Neural crest cell (in vitro differentiated cells): ENCODE measurements at regions not wholly inside any gene's neighbourhood (a gene's known extent, or its start where the extent isn't known, plus 50 kb on each side); places are given as distances from the start of the nearest gene placed in this dataset.

Experiments
- DNase-seq: peaks from one replicate; pipeline ENCODE4 v3.0.0; 2021; ENCODE audit warnings: low read depth, mixed read lengths, low spot score
- H3K27ac Mint-ChIP-seq: one replicate; pipeline ENCODE4 v1.8.0; 2021; ENCODE audit warnings: mild to moderate bottlenecking, mixed read lengths; ENCODE audit not compliant: unreplicated experiment
- H3K27me3 Mint-ChIP-seq: 2 replicates; pipeline ENCODE4 v1.8.0; 2021; ENCODE audit warnings: low read depth, mild to moderate bottlenecking, mixed read lengths
- H3K36me3 Mint-ChIP-seq: 2 replicates; pipeline ENCODE4 v1.8.0; 2021; ENCODE audit warnings: low read depth, mild to moderate bottlenecking, mixed read lengths
- H3K4me1 Mint-ChIP-seq: 2 replicates; pipeline ENCODE4 v1.8.0; 2021; ENCODE audit warnings: mixed read lengths
- H3K4me3 Mint-ChIP-seq: one replicate; pipeline ENCODE4 v1.8.0; 2021; ENCODE audit warnings: mild to moderate bottlenecking, mixed read lengths
- H3K9me3 Mint-ChIP-seq: 2 replicates; pipeline ENCODE4 v1.8.0; 2021; ENCODE audit warnings: mixed read lengths
- TF ChIP-seq, protein P1 (sequence below): fragments of 200-600 bp; sonication (generic); conservative IDR thresholded peaks from 2 replicates; pipeline ENCODE4 v1.5.0; 2021; ENCODE audit warnings: antibody characterized with exemption, mild to moderate bottlenecking

- H3K27ac Mint-ChIP-seq: no peak overlapping the region
- peaks cover 7% of the 10 kb centered on the region for H3K9me3 Mint-ChIP-seq
- no peak overlapping the region for H3K4me3 Mint-ChIP-seq
- peaks cover 8% of the 10 kb centered on the region for H3K4me1 Mint-ChIP-seq
- TF ChIP-seq, protein P1, sequence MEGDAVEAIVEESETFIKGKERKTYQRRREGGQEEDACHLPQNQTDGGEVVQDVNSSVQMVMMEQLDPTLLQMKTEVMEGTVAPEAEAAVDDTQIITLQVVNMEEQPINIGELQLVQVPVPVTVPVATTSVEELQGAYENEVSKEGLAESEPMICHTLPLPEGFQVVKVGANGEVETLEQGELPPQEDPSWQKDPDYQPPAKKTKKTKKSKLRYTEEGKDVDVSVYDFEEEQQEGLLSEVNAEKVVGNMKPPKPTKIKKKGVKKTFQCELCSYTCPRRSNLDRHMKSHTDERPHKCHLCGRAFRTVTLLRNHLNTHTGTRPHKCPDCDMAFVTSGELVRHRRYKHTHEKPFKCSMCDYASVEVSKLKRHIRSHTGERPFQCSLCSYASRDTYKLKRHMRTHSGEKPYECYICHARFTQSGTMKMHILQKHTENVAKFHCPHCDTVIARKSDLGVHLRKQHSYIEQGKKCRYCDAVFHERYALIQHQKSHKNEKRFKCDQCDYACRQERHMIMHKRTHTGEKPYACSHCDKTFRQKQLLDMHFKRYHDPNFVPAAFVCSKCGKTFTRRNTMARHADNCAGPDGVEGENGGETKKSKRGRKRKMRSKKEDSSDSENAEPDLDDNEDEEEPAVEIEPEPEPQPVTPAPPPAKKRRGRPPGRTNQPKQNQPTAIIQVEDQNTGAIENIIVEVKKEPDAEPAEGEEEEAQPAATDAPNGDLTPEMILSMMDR: no peak
- no peaks in the 10 kb centered on the region for H3K36me3 Mint-ChIP-seq
- no peak for DNase-seq
- no peaks in the 10 kb centered on the region for H3K27me3 Mint-ChIP-seq
Observed at GRCh38 chr2:171216631-171217030, 55.9 kb upstream of the TLK1 start.

GRCh38 chr2:171214093-171214492 lies 53.4 kb upstream of the TLK1 start:
- no peak for DNase-seq
- Mint-ChIP-seq H3K27ac (no peak overlapping the region), H3K36me3 (no peaks in the 10 kb centered on the region), H3K9me3 (peaks cover 5% of the 10 kb centered on the region), H3K4me1 (peaks cover 8% of the 10 kb centered on the region), H3K4me3 (no peak overlapping the region), H3K27me3 (no peaks in the 10 kb centered on the region)
- TF ChIP-seq, protein P1: no peak

DNA sequence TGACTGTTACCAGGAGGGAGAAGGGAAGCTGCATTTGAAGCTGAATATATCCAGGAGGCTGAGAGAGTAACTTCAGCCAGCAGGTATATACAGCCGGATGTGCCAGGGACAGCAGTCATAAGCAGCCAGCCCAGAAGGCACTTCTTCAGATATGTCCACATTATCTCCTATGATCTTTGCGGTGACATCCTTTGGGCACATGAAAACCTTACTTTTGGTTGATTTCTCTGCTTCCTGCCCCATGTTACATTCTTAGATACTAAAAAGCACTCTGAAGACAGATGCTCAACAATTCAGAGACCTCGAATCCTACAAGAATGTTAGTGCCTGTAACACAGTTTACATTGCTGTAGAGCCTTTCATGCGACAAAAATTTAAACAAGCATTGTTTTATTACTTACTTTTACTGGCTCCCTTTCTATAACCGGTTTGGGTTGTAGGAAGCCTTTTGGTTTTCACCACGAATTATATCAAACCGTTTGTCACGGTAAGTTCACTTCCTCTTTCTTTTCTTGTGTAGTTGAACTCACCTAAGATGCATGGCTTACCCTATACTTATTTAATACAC lies 50.3 kb upstream of the TLK1 start:
- Mint-ChIP-seq H3K27me3 (no peaks in the 10 kb centered on the region), H3K9me3 (peaks cover 3% of the 10 kb centered on the region), H3K27ac (no peak overlapping the region), H3K4me1 (peaks cover 8% of the 10 kb centered on the region), H3K4me3 (no peak overlapping the region), H3K36me3 (no peaks in the 10 kb centered on the region)
- DNase-seq: no peak
- TF ChIP-seq, protein P1: no peak
